GM19025 (cell line): ENCODE measurements at regions not wholly inside any gene's neighbourhood (a gene's known extent, or its start where the extent isn't known, plus 50 kb on each side); places are given as distances from the start of the nearest gene placed in this dataset.
"Not testable (repeated sequence)": the region's sequence is repeated elsewhere in the genome, so short reads cannot be mapped to it uniquely, and the experiment has no call there.

ENCODE experiments used
- ATAC-seq: cut with Tn5 transposase; IDR thresholded peaks from one replicate; pipeline ENCODE4 v1.9.1; 2021; ENCODE audit warnings: mild to moderate bottlenecking, low read depth, moderate library complexity; ENCODE audit not compliant: unreplicated experiment

DNA sequence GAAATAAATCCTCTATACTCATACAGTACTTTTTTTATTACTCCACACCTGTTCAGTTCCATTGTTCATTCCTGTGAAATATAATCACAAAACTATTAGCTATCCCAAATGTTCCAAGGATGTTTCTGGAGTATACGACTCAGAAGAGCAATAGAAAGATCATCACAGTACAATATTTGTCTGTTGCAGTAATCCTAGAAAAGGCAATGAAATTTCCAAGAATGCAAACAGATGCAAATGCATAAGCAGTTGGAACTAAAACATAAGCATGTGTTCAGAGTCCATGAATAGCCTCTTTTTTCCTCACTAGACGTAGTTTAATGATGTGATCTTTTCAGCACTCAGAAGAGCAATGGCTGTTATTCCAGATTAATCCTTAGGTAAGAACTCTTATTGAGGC is 55.2 kb downstream of the RTL3 start:
- no peak for ATAC-seq

DNA sequence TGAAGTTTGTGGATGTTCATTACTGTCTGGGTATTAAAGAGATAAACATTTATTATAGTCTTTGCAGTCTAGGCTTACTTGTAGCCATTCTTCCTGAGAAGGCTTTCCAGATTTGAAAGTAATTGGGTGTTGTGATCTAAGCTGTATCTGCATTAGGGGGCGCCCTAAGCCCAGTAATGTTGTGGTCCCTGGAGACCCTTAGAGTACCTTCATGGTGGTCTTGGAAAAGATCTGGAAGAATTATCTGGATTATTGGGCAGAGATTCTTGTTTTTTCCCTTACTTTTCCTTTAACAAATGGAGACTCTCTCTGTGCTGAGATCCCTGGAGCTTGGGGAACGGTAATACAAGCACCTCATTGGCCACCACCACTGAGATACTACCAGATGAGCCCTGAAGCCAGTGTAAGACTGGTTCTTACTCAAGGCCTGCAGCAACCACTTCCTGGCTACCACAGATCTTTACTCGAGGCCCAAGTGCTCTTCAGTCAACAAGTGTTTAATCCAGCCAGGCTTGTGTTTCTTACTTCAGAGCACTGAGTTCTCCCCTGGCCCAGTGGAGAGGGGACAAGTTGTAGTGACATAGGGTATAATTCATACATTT is 63.1 kb downstream of the RTL3 start:
- no peak for ATAC-seq

DNA sequence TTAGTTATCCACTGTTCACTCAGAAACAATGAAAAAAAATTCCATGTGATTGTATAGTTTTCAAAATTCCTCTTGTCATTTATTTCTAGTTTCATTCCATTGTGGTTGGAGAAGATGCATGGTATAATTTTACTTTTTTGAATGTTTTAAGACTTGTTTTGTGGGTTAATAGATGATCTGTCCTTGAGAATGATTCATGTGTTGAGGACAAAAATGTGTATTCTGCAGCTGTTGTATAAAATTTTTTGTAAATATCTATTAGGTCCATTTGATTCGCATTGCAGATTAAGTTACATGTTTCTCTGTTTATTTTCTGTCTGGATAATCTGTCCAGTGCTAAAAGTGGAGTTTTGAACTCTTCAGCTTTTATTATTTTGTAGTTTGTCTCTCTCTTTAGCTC is 65.4 kb downstream of the RTL3 start:
- no peak for ATAC-seq

DNA sequence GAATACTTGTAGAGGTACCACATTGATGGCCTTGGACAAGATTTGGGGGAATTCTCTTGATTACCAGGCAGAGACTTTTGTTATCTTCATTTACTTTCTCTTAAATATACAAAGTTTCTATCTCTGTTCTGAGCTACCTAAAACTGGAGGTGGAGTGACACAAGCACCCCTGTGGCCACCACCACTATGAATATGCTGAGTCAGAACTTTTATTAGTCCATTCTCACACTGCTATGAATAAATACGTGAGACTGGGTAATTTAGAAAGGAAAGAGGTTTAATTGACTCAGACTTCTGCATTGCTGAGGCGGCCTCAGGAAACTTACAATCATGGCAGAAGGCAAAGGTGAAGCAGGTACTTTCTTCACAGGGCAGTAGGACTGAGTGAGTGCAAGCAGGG is 67.1 kb downstream of the RTL3 start:
- ATAC-seq, result no peak

DNA sequence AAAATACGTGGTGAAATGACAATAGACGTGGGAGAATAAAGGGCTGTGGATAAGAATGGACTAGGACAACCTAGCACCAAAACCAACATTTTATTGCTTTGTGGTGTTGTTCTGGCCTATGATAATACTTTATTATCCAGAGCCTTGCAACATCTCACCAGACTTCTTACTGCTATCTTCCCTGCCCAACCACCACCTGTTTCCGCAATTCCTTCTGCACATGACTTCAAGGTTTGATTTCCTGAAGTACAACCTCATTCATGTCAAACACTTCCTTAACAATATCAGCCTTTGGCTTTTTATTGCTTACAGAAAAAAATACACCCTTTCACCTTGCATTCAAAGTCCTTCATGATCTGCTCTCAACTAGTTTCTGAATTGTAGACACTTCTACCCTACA is 84.8 kb downstream of the RTL3 start:
- no peak for ATAC-seq

DNA sequence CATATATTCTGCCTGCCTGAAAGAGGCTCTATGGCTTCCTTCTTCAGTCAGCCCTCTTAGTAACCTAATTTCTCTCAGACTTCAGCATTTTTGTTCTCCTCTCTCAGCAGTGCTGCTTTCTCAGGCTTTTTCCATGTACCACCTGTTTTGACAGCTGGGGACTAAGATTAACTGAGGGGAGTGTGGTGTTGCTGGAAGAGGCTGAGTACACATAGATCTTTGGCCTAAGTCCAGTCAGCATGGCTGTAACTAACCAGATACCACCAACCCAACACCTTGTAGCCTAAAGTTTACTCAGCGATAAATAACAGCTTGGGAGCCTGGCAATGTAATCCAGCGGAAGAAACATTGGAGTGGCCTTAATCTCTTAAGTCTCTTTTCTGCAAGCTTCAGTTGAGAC is 85.5 kb downstream of the RTL3 start:
- ATAC-seq, result no peak

DNA sequence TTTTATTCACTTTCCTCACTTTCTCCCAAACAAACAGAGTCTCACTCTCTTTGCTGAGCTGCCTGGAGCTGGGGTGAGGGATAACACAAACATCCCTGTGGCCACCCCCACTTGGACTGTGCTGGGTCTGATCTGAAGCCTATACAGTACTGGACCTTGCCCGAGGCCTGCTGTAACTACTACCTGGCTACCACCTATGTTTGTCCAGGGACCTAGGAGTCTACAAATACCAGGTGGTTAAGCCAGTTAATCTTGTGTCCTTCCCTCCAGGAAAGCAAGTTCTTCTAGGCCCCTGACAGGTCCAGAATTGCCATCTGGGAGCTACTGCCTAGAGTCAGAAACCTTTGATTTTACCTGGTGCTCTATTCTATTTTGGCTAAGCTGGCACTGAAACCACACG is 87.3 kb downstream of the RTL3 start:
- ATAC-seq, result no peak

DNA sequence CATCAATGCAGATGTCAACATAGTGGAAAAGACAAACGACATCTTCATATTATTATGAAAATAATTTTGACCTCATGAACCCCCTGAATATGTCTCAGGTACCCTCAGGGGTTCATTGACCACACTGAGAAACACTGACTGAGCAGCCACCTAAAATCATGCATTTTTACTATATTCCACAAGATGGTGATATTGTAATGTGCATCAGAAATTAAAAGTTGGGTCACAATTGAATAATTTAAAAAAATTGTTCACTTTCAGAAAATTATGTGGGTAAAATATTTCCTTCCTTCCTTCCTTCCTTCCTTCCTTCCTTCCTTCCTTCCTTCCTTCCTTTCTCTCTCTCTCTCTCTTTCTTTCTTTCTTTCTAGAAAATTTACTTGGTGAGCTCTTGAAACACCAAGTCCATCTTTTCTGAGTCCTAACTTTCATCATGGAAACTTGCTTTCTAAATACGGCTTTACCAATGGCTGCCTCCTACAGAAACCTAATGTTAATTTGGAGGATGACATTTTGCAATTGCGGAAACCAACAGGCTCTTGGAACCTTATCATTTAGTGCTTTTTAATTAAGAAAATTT is 103.6 kb downstream of the RTL3 start:
- ATAC-seq, result no peak

DNA sequence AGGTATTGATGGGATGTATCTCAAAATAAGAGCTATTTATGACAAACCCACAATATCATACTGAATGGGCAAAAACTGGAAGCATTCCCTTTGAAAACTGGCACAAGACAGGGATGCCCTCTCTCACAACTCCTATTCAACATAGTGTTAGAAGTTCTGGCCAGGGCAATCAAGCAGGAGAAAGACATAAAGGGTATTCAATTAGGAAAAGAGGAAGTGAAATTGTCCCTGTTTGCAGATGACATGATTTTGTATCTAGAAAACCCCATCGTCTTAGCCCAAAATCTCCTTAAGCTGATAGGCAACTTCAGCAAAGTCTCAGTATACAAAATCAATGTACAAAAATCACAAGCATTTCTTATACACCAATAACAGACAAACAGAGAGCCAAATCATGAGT is 106.5 kb downstream of the RTL3 start:
- ATAC-seq, result not testable (repeated sequence)

DNA sequence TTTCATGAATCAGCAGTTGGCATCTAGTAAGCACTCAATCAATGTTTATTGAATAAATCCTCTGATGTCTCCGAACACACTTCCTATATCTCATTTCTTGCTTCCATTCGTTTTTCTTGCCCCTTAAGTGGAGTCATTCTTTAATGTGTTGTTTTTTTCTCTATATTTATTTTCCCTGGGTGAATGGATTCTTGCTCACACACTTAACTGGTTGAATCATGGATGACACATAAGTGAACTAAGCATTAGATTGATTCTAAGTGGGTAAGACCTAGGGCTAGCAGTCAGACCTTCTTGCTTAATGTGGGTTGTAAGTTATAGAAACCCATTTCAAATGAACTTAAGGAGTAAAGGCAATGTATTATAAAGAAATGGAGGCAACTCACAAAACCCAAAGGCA is 111.1 kb downstream of the RTL3 start:
- ATAC-seq, result no peak

DNA sequence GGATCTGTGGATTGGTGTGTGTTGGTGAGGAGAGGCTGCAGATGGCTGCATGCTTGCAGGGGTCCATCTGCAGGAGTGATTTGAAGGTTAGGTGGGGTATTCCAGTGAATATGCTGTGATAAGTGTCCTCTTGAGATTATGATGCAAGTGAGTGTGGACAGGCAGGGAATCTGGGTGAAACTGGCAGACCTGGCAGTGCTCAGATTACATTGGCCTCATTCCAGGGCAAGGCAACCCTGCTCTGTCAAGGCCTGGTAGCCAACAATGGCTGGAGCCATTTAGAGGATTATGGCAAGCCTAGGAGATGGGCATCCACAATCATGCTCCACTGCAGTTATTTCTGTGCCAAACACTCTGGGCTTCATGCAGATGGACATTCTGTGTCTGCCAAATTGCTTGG is 113.9 kb downstream of the RTL3 start:
- no peak for ATAC-seq

DNA sequence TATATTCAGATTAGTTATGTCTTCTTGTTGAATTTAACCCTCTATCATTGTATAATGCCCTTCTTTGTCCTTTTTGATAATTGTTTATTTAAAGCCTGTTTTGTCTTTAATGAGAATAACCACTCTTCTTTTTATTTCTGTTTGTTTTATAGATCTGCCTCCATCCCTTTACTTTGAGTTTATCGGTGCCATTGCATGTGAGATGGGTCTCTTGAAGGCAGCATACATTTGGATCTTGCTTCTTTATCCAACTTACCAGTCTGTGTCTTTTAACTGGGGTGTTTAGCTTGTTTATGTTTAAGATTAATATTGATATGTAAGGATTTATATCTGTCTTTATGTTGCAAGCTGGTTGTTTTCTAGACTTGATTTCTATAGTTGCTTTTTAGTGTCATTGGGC is 115.8 kb downstream of the RTL3 start:
- no peak for ATAC-seq

DNA sequence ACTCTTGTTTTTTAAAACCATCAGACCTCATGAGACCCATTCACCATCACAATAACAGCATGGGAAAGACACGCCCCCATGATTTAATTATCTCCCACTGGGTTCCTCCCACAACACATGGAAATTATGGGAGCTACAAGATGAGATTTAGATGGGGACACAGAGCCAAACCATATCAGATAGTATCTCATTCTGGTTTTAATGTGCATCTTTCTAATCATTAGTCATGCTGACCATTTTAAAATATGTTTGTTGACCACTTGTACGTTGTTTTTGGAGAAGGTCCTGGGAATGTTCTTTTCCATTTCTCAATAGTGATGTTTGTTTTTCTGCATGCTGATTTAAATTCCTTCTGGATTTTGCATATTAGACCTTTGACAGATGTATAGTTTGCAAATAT is 119.0 kb downstream of the RTL3 start:
- no peak for ATAC-seq

DNA sequence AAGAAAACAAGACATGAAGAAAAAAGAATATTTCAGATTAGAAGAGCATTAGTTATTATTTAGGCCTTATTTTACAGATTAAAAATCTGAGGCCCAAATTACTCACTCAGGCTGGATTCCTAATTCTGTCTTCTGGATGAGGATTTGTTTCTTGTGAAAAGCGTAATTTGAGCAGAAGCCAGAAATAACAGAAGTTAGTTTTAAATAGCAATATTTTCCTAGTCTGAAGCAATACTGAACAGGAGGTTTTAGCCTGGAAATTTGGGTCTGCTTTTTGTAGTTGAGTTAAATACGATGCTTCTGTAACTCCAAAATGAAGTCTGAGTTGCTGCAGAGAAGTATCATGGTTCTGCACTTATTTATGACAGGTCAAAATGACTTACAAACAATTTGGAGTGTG is 124.9 kb downstream of the RTL3 start:
- ATAC-seq, result no peak

DNA sequence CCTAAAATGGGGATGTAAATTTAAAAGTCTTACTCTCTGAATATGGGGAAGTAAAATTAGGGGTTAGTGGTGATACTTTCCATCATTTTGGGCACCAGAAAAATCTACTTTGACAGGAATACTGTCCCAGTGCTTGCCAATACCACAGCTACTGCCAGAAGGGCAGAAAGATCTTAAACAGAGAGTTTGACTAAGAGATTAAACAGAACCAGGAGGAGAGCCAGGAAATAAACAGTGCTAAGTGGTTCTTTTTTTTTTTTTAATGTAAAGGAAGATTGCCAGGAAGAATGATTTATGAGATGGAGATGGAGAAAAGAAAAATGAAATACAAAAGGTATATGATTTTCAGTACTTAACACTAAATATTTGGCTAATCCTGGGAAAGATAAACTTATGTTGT is 126.8 kb downstream of the RTL3 start:
- ATAC-seq, result no peak

DNA sequence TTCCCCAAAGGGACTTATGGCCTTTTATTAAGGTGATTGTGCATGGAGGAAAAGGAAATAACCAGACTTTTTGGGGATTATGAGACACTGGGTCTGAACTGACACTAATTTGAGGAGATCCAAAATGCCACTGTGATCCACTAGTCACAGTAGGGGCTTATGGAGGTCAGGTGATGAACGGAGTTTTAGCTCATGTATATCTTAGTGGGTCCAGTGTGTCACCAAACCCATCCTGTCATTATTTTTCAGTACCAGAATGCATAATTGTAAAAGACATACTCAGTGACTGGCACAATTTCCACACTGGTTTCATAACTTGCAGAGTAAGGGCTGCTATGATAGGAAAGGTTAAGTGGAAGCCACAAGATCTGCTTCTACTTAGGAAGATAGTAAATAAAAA is 131.3 kb downstream of the RTL3 start:
- no peak for ATAC-seq

DNA sequence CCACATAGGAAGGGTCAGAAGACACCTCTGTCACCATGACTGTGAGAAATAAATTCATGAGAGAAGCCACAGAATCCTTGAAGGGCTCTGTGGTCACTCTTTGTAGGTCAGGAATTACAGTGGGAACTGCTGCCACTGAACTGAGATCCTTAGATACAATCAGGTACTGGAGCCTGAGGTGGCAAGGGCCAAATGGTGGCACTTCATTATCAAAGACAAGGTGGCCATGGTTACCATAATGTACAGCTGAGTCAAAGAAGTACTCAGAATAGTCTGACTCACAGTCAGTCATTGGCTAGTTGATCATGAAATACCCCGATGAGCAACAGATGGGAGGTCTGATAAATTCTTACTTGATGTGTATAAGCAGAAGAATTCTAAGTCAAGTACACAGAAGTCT is 131.9 kb downstream of the RTL3 start:
- ATAC-seq, result no peak

DNA sequence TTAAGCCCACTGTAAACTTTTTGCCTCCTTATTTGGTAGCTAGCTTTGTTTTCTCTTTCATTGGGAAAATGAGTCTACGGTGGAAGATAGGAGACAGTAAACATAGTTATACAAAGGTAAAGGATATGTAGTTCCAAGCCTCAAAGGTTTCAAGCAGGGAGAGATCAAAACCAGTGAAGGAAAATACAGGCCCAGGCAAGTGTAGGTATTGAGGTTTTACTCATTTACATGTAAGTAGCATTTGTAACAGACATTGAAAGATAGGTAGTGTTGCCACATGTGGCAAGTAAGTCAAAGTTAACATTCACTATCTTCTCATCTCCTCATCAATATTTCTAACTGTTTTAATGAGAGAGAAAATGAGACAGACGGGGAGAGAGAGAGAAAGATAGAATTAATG is 136.5 kb downstream of the RTL3 start:
- ATAC-seq, result no peak

DNA sequence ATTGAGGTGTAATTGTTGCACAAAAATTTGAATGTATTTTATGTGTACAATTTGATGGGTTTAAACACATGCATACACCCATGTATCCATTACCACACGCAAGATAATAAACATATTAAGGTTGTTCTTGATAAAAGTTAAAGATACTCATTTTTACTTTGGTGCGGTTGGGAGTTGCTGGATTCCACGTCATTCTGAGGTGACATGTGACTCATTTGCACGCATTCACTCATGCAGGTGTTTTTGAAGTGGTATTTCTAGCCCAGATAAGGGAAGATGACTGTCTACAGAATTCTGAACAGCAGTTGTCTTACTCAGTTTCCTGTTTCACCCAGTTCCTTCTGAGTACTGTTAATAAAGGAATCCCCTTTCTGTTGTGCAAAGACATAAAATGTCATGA is 142.0 kb downstream of the RTL3 start:
- peak; percentile 82 for ATAC-seq

DNA sequence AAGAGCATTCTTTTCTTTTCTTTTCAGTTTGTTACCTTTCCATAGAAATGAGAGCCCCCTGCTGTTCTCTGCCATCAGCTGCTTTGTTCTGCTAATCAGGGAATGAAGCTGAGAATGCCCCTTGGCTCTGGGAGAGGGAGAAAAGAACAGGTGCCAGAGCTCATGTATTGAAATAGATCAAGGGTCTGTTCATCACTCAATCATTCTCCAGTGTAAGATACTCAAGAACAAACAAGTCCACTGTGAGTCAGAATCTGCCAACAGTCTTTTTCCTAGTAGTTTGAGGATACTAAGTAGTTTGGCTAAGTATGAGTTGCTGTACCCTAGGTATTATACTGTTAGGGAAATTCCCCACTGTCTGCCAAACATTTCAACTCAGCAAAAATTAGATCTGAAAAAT is 144.3 kb downstream of the RTL3 start:
- ATAC-seq, result no peak

DNA sequence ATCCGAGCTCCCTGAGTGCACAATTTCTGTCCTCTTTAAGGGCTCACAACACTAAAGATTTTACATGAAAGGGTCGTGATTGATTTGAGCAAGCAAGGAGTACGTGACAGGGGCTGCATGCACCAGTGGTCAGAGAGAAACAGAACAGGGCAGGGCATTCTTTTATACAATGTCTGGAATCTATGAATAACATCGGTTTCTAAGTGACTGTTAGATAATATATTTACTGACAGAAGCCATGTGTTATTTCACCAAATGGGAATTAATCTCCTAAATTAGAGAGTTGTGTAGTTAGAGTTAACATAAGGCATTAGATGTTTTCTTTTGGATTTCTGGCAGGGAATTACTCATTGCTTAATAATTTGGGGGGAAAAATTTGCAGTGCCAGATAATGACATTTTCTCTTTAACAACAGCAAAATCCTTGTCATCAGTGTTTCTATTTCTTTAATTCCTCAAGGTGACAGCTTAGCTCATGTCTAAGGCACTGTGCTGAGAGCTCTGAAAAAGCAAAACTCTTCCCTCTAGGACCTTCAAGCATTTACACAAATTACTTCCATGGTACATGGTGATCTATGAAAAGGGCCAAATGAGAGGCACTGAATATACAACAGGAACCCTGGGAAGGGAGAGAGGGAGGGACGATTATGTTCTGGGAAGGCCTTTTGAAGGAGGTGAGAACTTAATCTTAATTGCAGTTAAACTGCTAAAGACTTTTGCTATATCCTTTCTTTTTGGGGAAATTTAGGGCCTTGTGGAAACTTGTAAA is 145.0 kb downstream of the RTL3 start:
- no peak for ATAC-seq

DNA sequence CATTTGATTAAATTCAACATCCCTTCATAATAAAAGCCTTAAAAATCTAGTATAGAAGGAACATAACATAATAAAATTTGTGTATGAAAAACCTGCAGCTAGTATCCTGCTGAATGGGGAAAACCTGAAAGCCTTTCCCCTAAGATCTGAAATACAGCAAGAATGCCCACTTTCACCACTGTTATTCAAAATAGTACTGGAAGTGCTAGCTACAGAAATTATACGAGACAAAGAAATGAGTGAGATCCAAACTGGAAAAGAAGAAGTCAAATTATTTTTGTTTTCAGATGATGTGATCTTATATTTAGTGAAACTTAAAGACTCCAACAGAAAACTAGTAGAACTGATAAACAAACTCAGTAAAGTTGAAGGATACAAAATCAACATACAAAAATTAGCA is 152.9 kb downstream of the RTL3 start:
- ATAC-seq, result no peak
